WTC11 (cell line): ENCODE measurements at regions not wholly inside any gene's neighbourhood (a gene's known extent, or its start where the extent isn't known, plus 50 kb on each side); places are given as distances from the start of the nearest gene placed in this dataset.

Source experiments
- KAT7 ChIP-seq: sonication (generic); formaldehyde crosslinking; IDR thresholded peaks from 2 replicates; pipeline ENCODE4 v1.8.1; 2023; ENCODE audit warnings: missing genetic modification reagents, mild to moderate bottlenecking, borderline replicate concordance
- NFYB ChIP-seq: sonication (generic); formaldehyde crosslinking; conservative IDR thresholded peaks from 2 replicates; pipeline ENCODE4 v1.8.0; 2022; ENCODE audit warnings: low read depth, missing genetic modification reagents
- TEAD4 ChIP-seq: sonication (generic); formaldehyde crosslinking; IDR thresholded peaks from 2 replicates; pipeline ENCODE4 v1.8.0; 2022; ENCODE audit warnings: mild to moderate bottlenecking, missing genetic modification reagents
- TP53 ChIP-seq: sonication (generic); formaldehyde crosslinking; IDR thresholded peaks from 2 replicates; pipeline ENCODE4 v1.8.1; 2023; ENCODE audit warnings: mild to moderate bottlenecking, missing genetic modification reagents
- ZNF263 ChIP-seq: sonication (generic); formaldehyde crosslinking; IDR thresholded peaks from 2 replicates; pipeline ENCODE4 v1.8.1; 2022; ENCODE audit warnings: low read depth, mild to moderate bottlenecking, moderate library complexity, missing genetic modification reagents
- TF ChIP-seq, protein P1 (sequence below): fragments of 200-600 bp; IDR thresholded peaks from 2 replicates; pipeline ENCODE4 v1.8.0; 2022; ENCODE audit warnings: antibody characterized with exemption
- TF ChIP-seq, protein P2 (sequence below): sonication (generic); formaldehyde crosslinking; IDR thresholded peaks from 2 replicates; pipeline ENCODE4 v1.8.0; 2022; ENCODE audit warnings: mild to moderate bottlenecking, missing genetic modification reagents
- TF ChIP-seq, protein P3 (sequence below): sonication (generic); formaldehyde crosslinking; IDR thresholded peaks from 2 replicates; pipeline ENCODE4 v1.8.1; 2022; ENCODE audit warnings: low read depth, missing genetic modification reagents, borderline replicate concordance
- TF ChIP-seq, protein P4 (sequence below): sonication (generic); formaldehyde crosslinking; IDR thresholded peaks from 2 replicates; pipeline ENCODE4 v1.8.1; 2023; ENCODE audit warnings: mild to moderate bottlenecking, missing genetic modification reagents, moderate library complexity
- TF ChIP-seq, protein P5 (sequence below): sonication (generic); formaldehyde crosslinking; conservative IDR thresholded peaks from 2 replicates; pipeline ENCODE4 v1.8.1; 2022; ENCODE audit warnings: mild to moderate bottlenecking, missing genetic modification reagents

DNA sequence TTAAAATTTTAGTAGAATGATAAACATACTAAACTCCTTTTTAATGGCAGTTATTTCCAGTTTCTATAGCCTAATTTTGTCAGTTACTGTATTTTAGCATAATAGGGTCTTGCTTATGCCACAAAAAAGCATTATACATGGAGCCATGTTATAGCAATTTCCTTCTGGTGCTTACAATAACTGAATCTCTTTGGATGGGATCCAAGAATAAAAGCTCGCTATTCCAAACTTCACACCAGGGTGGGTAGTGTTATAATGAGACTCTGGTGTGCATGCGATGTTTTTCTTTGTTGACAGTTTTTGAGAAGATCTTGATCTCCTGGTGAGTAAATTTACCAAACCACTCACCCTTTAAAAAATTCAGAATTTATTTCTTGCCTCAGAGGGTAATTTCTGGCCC lies 90.4 kb upstream of the CCDC91 start:
- TF ChIP-seq TP53 (CRISPR knock-in tag), result no peak
- TF ChIP-seq, protein P1, sequence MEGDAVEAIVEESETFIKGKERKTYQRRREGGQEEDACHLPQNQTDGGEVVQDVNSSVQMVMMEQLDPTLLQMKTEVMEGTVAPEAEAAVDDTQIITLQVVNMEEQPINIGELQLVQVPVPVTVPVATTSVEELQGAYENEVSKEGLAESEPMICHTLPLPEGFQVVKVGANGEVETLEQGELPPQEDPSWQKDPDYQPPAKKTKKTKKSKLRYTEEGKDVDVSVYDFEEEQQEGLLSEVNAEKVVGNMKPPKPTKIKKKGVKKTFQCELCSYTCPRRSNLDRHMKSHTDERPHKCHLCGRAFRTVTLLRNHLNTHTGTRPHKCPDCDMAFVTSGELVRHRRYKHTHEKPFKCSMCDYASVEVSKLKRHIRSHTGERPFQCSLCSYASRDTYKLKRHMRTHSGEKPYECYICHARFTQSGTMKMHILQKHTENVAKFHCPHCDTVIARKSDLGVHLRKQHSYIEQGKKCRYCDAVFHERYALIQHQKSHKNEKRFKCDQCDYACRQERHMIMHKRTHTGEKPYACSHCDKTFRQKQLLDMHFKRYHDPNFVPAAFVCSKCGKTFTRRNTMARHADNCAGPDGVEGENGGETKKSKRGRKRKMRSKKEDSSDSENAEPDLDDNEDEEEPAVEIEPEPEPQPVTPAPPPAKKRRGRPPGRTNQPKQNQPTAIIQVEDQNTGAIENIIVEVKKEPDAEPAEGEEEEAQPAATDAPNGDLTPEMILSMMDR, result no peak
- TF ChIP-seq ZNF263 (CRISPR knock-in tag), result no peak
- TF ChIP-seq TEAD4 (CRISPR knock-in tag), result no peak
- no peak for TF ChIP-seq NFYB
- TF ChIP-seq, protein P2, sequence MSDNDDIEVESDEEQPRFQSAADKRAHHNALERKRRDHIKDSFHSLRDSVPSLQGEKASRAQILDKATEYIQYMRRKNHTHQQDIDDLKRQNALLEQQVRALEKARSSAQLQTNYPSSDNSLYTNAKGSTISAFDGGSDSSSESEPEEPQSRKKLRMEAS (CRISPR knock-in tag), result no peak
- TF ChIP-seq, protein P3, sequence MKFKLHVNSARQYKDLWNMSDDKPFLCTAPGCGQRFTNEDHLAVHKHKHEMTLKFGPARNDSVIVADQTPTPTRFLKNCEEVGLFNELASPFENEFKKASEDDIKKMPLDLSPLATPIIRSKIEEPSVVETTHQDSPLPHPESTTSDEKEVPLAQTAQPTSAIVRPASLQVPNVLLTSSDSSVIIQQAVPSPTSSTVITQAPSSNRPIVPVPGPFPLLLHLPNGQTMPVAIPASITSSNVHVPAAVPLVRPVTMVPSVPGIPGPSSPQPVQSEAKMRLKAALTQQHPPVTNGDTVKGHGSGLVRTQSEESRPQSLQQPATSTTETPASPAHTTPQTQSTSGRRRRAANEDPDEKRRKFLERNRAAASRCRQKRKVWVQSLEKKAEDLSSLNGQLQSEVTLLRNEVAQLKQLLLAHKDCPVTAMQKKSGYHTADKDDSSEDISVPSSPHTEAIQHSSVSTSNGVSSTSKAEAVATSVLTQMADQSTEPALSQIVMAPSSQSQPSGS, result no peak
- TF ChIP-seq, protein P4, sequence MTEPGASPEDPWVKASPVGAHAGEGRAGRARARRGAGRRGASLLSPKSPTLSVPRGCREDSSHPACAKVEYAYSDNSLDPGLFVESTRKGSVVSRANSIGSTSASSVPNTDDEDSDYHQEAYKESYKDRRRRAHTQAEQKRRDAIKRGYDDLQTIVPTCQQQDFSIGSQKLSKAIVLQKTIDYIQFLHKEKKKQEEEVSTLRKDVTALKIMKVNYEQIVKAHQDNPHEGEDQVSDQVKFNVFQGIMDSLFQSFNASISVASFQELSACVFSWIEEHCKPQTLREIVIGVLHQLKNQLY (CRISPR knock-in tag), result no peak
- no peak for TF ChIP-seq KAT7 (CRISPR knock-in tag)
- TF ChIP-seq, protein P5, sequence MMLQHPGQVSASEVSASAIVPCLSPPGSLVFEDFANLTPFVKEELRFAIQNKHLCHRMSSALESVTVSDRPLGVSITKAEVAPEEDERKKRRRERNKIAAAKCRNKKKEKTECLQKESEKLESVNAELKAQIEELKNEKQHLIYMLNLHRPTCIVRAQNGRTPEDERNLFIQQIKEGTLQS (CRISPR knock-in tag), result no peak
